ENCODE measurements at regions not wholly inside any gene's neighbourhood (a gene's known extent, or its start where the extent isn't known, plus 50 kb on each side); places are given as distances from the start of the nearest gene placed in this dataset.
"Not testable (repeated sequence)": the region's sequence is repeated elsewhere in the genome, so short reads cannot be mapped to it uniquely, and the experiment has no call there.

DNA sequence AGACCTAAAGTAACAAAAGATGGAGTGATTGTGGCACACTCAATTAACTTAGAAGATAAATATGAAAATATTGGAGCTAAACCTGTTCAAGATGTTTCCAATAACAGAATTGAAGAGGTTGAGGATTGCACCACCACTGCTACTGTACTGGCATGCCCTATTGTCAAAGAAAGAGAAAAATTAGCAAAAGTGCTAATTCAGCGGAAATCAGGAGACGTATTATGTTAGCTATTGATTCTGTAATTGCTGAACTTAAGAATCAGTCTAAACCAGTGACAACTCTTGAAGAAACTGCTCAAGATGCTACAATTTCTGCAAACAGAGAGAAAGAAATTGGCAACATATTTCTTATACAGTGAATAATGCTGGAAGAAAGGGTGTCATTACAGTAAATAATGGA, 754.4 kb downstream of the CDH18 start:
- DNase-seq (ENCODE audit: low read depth): no peak

DNA sequence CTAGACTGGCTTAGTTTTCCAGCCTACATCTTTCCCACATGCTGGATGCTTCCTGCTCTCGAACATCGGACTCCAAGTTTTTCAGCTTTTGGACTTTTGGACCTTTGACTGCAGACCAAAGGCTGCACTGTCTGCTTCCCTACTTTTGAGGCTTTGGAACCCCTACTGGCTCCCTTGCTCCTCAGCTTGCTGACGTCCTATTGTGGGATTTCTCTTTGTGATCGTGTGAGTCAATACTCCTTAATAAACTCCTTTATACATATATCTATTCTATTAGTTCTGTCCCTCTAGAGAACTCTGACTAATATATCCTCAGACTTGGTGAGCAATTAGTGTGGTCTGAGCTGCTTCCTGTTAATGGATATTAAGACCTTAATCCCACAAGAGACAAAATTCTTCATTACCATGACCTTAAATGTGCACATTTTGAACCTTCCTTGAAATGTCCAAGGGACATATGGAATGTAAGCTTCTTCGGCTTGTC, 752.9 kb downstream of the CDH18 start:
- DNase-seq (ENCODE audit: low read depth): no peak

DNA sequence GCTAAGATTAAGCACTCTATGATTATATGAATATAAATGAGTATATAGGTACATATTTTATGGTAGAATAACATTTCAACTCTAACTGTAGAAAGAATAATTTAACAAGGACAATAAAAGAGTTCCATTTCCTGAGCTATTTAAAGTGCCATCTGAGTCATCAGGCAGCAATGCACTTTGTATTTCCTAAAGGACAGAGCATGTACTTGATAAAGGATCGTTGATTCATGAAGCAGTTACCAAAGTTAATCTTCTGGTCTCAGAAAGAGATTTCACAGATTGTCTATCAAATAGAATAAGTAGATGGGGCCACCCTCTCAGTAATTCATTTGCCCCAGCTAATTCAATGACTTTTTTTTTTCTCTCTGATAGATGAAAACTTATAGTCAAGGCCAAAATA, 747.8 kb downstream of the CDH18 start:
- DNase-seq (ENCODE audit: low read depth): no peak

DNA sequence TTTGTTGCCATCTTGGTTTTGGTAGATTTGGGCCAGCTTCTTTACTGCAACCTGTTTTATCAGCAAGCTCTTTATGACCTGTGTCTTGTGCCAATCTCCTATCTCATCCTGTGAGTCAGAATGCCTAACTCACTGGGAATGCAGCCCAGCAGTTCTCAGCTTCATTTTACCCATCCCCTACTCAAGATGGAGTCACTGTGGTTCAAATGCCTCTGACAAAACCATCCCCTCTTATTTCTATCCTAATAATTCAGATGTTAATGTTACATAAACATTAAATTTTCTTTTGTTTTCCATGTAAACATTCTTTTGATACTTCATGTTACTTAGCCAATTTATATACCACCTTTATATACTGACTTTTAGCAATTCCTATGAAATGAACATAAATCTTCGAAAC, 746.3 kb downstream of the CDH18 start:
- DNase-seq (ENCODE audit: low read depth): no peak

DNA sequence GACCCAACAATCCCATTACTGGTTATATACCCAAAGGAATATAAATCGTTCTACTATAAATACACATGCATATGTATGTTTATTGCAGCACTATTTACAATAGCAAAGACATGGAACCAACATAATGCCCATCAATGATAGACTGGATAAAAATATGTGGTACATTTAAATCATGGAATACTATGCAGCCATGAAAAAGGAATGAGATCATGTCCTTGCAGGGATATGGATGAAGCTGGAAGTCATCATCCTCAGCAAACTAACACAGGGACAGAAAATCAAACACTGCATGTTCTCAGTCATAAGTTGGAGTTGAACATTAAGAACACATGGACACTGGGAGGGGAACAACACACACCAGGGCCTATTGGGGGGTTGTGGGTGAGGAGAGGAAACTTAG, 741.8 kb downstream of the CDH18 start:
- DNase-seq (ENCODE audit: low read depth): not testable (repeated sequence)

DNA sequence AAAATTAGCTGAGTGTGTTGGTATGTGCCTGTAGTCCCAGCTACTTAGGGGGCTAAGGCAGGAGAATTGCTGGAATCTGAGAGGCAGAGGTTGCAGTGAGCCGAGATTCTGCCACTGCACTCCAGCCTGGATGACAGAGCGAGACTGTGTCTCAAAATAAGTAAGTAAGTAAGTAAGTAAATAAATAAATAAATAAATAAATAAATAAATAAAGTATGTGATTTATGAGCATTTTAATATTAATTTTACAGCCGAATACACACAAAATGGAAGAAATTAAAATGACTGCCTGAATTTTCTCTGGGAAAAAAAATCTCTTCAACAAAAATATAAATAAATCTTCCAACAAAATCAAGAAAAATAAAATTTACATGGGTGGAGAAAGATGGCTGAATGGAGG, 740.7 kb downstream of the CDH18 start:
- DNase-seq (ENCODE audit: low read depth): no peak

DNA sequence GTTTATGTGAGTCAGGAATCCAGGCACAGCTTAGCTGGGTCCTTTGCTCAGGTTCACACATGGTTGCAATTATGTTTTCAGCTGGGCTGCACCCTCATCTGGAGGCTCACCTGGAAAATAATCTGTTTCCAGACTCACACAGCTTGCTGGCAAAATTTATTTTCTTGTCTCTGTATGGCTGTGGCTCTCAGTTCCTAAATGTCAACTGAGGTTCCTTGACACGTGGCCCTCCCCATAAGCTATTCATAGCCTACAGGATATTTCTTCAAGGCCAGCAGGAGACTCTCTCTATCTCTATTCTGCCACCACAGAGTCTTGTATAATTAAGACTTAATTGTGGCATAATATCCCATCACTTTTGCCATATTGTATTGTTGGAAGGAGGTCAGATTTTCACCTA, 732.0 kb downstream of the CDH18 start:
- no peak for DNase-seq (ENCODE audit: low read depth)

DNA sequence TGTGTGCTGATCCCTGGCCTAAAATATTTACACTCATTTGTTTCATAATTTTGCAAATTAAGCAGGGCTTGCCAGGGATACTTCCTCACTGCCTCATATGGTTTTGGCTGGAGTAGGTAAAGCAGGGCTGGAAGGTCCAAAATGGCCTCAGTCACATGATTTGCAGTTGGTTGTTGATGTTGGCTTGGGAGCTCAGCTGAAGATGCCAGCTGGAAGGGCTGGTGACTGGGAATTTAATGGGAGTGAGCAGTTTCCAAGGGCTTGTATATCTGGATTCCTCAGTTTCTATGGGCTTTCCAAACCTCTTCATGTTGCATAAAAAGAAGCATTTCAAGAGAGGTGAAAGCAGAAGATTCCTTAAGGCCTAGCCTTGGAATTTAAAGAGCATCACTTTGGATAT, 729.3 kb downstream of the CDH18 start:
- no peak for DNase-seq (ENCODE audit: low read depth)

DNA sequence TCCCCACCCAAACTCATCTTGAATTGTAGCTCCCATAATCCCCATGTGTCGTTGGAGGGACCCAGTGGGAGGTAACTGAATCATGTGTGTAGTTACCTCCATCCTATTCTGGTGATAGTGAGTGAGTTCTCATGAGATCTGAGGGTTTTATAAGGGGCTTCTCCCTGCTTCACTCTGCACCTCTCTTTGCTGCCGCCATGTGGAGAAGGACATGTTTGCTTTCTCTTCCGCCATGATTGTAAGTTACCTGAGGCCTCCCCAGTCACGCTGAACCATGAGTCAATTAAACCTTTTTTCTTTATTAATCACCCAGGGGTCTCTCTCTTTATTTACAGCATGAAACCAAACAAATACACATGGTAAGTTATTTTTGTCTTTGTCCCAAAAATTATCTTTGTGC, 726.1 kb downstream of the CDH18 start:
- DNase-seq (ENCODE audit: low read depth): no peak

DNA sequence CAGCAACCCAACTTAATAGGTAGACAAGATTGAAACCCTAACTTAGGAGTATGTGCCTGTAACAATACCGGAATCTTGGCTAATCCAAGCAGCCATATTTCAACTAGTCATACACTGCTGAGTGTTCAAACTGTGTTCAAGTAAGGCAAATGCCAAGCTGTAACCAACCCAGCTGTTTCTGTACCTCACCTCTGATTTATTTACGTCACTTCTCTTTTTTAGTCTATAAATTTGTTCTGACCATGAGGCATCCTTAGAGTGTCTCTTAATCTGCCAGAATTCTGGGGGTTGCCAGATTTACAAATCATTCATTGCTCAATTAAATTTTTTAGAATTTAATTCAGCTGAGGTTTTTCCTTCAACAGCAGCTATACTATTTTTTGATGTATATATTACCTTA, 723.2 kb downstream of the CDH18 start:
- no peak for DNase-seq (ENCODE audit: low read depth)

DNA sequence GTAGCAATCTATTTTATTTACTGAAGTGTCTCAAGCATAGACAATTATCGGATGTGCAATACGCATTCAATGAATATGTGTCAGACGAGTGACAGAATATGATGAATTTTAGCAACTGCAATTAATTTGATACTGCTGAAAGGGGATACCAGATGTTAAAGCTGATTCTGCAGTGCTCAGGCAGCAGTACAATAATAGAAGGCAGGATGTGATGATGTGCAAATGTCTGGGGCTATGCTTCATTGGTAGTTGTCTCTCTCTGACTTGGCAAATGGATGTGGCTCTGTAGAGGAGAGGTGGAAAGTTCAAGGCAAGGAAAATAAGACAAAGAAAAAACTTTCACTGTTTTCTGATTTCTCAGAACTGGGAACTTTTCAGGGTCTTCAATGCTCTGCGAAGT, 721.2 kb downstream of the CDH18 start:
- DNase-seq (ENCODE audit: low read depth): no peak

DNA sequence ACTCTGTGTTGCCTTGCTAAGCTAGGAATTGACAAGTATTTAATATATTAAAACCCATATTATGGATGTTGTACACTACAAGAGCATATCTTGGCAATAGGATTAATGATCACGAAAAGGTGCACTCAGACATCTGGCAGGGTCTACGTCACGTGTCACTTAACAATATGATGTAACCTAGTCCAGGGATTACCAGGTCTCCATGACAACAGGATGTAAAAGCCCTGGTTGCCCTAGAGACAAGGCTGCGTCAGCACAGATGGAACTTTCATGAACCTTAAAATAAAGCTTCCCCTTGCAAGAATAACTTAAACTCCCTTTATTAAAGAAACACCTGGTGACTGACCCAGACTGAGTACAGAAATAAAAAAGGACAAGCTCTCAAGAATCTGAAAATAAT, 717.8 kb downstream of the CDH18 start:
- DNase-seq (ENCODE audit: low read depth): no peak

DNA sequence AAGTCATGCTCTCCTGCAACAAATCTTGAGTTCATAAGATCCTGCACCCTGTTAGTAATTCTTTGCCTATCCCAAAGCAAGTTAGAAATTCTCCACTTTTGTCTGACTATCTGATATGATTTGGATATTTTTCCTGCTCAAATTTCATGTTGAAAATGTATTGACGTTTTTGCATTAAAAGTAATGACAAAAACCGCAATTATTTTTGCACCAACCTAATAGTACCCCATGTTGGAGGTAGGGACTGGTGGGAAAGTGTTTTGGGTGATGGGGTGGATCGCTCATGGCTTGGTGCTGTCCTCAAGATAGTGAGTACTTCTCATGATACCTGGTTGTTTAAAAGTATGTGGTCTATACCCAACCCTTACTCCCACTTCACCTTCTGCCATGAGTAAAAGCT, 713.4 kb downstream of the CDH18 start:
- no peak for DNase-seq (ENCODE audit: low read depth)

DNA sequence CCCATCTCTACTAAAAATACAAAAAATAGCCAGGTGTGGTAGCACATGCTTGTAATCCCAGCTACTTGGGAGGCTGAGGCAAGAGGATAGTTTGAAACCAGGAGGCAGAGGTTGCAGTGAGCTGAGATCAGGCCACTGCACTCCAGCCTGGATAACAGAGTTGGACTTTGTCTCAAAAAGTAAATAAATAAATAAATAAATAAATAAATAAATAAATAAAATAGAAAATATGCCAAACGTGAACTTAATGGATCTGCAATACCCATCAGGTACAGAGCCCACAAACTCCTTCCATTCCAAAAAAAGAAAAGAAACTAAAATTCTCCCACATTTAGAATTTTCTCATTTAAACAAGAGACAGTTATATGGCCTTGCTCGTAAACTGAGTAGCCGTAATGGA, 702.7 kb downstream of the CDH18 start:
- no peak for DNase-seq (ENCODE audit: low read depth)

DNA sequence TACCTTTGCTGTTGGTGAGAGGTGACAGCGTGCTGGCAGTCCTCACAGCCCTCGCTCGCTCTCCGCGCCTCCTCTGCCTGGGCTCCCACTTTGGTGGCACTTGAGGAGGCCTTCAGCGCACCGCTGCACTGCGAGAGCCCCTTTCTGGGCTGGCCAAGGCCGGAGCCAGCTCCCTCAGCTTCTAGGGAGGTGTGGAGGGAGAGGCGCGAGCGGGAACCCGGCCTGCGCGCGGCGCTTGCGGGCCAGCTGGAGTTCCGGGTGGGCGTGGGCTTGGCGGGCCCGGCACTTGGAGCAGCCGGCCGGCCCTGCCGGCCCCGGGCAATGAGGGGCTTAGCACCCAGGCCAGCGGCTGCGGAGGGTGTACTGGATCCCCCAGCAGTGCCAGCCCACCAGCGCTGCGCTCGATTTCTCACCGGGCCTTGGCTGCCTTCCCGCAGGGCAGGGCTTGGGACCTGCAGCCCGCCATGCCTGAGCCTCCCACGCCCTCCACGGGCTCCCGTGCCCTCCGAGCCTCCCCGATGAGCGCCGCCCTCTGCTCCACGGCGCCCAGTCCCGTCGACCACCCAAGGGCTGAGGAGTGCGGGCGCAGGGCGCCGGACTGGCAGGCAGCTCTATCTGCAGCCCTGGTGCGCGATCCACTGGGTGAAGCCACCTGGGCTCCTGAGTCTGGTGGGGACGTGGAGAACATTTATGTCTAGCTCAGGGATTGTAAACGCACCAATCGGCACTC, 700.3 kb downstream of the CDH18 start:
- not testable (repeated sequence) for DNase-seq (ENCODE audit: low read depth)

DNA sequence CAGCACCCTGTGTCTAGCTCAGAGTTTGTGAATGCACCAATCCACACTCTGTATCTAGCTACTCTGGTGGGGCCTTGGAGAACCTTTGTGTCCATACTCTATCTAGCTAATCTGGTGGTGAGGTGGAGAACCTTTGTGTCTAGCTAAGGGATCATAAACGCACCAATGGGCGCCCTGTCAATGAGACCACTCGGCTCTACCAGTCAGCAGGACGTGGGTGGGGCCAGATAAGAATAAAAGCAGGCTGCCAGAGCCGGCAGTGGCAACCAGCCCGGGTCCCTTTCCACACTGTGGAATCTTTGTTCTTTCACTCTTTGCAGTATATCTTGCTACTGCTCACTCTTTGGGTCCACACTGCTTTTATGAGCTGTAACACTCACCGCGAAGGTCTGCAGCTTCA, 699.7 kb downstream of the CDH18 start:
- not testable (repeated sequence) for DNase-seq (ENCODE audit: low read depth)

DNA sequence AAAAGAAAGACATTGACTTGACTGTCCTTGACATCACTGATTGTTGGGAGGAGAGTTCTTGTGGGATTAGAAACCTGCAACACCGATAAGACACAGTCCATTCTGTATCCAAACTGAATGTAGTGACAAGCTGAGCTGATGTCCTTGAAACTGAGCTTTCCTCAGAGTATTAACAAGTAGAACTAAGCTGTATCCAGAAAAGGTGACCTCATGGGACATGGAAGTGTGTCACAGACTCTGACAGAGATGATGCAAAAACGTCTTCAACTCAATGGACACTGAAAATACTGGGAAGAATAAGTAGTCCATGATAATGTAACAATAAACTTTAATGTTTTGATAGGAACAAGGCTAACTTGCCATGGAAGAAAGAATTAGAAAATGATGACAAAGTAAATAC, 690.1 kb downstream of the CDH18 start:
- DNase-seq (ENCODE audit: low read depth): no peak

DNA sequence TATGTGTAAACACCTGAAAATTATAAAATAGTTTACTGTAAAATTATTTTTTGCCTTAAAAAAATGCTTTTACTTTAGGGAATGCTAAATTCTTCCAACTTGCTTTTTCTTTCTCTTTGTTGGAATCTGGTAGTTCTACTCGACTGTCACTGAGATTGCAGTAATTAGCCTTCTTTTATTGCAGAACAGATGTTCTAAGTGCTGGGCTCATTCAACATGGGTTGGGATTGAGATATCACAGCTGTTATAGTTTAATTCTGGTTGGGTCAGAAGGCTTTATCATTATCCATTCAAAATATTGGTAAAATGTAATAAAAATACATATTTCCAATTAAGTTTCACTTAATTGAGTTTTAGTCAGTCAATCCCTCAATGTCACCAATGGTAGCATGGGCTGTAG, 686.7 kb downstream of the CDH18 start:
- DNase-seq (ENCODE audit: low read depth): no peak

DNA sequence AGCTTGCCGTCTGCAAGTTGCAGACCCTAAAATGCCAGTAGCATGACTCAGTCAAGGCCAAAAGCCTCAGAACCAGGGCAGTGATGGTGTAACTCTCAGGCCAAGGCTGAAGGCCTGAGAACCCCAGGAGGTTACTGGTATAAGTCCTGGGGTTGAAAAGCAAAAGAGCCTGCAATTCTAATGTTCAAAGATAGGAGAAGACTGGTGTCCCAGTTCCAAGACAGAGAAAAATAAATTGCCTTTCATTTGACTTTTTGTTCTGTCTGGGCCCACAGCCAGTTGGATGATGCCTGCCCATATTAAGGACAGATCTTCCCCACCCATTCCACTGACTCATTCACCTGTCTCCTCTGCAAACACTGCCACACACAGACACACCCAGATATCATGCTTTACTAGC, 673.2 kb downstream of the CDH18 start:
- no peak for DNase-seq (ENCODE audit: low read depth)

DNA sequence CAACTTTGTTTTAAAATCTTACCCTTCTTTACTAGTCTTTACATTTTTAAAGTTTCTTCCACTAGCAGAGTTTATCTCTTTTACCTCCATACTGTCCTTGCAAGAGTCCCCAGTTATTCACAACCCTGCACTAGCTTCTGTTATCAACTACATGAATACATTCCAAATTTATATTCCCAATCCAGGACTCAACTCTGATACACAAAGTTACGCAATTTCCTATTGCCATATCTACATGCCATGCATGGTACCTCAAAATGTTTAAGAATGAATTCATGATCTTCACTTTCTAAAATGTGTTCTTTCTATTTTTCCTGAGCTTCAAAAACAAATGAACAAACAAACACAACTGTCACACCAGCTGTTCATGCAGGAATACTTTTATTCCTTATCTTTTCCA, 668.7 kb downstream of the CDH18 start:
- DNase-seq (ENCODE audit: low read depth): no peak

DNA sequence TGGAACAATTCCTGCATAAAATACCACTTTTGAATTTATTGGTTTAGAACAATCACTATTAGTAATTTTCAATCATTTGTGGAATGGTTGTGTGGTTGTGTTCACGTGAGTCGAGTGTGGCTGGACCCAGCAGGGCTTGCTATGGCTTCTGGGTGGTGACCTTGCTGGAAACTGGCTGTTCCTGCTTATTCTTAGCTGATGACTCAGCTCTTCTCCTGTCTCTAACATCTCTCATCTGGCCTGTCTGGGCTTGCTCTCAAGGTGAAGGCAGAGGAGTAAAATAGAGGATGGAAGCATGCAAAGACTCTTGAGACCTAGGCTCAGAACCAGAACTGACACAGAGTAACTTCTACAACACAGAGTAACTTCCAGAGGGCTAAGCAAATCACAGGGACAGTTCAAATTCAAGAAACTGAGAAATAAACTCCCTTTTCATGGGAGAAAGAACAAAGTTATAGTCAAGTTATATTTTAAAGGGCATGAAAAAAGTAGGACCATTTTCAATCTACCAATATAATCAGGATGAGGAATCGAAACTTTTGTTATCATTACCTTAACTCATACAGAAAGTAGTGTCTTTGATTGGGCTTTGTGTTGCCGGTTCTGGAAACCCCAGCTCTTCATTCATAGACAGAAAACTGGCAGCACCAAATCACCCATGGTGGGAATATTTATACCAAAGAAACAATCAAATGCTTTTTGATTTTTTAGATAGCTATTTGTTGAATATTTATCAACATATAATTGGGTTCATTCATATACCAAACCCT, 665.1 kb downstream of the CDH18 start:
- no peak for DNase-seq (ENCODE audit: low read depth)

DNA sequence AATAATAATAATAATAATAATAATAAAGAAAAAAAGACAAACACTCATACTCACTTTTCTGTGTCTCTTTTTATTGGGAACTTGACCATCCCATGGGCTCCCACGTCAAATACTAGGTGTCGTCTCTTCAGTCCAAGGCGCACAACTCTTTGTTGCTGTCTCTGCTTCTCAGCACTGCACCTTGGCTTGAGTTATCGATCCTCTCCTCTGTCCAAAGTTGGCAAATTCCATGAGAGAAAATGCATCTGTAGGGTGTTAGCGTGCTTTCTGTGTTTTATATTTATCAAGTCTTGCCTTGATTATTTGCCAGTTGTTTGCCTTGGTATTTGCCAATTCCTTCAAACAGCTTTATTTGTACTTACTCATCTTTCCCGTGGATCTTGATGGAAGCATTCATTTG, 653.7 kb downstream of the CDH18 start:
- no peak for DNase-seq (ENCODE audit: low read depth)

DNA sequence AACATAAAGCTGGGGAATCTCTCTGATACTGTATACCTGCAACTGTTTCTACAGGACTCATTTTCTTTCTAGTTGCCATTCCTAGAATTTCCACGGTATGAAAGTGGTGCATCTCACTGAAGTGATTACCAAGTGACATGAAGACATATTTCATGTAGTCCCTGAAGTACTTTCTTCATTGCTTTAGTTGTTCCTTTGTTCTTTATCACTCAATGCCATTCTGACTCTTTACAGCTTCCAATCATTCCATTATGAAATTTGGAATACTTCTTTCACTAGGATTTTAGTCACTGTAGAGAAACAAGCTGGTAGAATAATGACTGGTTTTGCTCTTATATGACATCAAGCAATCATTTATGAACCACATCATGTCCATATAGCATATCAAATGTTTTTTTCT, 645.1 kb downstream of the CDH18 start:
- no peak for DNase-seq (ENCODE audit: low read depth)

DNA sequence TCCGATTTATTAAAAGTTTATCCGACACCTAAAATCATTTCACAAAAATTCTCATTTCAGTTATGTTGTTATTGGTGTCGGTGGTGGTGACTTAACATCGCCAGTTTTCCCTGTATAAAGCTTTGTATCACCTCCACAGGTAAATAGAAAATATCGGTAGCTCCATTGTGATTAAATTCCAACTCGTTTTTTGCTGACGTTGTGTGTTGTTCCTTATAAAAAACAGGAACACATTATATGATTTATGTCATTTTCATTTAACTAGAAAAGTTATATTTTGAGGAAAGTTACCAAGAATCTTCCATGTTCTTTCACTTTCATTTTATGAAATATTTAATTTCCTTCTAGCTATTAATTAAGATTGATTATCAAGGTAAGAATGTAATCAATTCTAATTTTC, 635.9 kb downstream of the CDH18 start:
- no peak for DNase-seq (ENCODE audit: low read depth)
